GM19395 (cell line): ENCODE measurements at regions not wholly inside any gene's neighbourhood (a gene's known extent, or its start where the extent isn't known, plus 50 kb on each side); places are given as distances from the start of the nearest gene placed in this dataset.

Experiments used
- ATAC-seq: cut with Tn5 transposase; IDR thresholded peaks from one replicate; pipeline ENCODE4 v1.9.1; 2021; ENCODE audit warnings: mild to moderate bottlenecking, moderate library complexity; ENCODE audit not compliant: unreplicated experiment

- no peak for ATAC-seq
Measured at GRCh38 chr14:97539884-97540283, 742.7 kb downstream of the VRK1 start.

GRCh38 chr14:97543221-97543620 lies 746.0 kb downstream of the VRK1 start:
- ATAC-seq: no peak

- no peak for ATAC-seq
Measured at GRCh38 chr14:97543816-97544215, 746.6 kb downstream of the VRK1 start.

DNA sequence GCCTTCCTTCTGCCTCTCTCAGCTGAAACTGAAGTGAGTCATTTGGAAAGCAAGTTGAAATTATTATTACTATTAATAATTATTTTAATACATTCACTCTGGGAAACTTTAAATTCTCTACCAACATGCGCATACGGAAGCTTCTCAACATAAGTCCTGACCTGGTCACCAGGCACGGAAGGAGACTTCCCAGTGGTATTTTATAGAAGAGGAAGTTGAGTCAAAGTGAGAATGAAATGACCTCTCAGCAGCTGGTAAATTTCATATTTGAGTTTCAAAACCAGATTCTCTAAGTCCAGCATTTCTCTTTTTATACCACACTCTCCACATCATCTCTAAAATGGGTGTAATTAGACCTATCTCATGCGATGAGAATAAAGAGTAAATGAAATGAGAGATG lies 747.4 kb downstream of the VRK1 start:
- no peak for ATAC-seq

GRCh38 chr14:97546491-97547230 lies 749.5 kb downstream of the VRK1 start:
- ATAC-seq: no peak

- no peak for ATAC-seq
Measured at GRCh38 chr14:97550463-97550862, 753.3 kb downstream of the VRK1 start.

DNA sequence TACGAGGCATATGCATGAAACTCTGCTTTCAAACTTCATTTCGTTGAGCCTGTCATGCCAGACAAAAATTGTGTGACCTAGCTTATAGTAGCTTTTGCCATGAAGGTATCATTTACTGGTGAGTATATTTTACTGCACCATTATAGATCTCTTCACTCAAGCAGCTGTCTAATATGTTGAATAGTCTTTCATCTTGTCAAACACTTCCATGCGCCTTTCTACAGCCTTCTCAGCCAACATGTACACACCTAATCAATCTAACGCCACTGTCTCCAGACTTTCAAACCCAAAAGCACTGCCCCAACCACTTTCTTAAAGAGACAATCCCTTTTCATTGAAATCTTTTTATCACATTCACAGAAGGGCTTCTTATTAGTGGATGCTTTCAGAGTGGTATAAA lies 757.4 kb downstream of the VRK1 start:
- no peak for ATAC-seq

DNA sequence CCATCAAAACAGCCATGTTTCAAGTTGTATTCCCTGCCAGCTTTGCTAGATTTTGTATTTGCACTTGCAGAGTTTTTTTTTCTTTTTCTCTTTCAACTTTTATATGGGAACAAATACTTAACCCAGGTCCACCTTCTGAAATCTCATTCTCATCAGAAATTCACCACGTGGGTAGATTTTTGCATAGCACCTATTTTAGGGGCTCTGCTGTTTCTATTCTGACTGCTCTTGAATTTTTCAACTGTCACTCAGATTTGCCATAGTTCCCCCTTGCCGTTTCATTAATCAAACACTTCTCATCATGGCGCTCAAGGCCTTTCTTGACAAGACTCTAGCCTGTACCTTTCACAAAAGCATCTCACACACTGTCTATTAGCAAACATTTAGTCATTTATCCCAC lies 767.2 kb downstream of the VRK1 start:
- no peak for ATAC-seq

- ATAC-seq: no peak
Measured at GRCh38 chr14:97571201-97571600, 774.0 kb downstream of the VRK1 start.

GRCh38 chr14:97571866-97572555 lies 774.8 kb downstream of the VRK1 start:
- ATAC-seq: no peak

- ATAC-seq: no peak
Measured at GRCh38 chr14:97572583-97573458, 775.6 kb downstream of the VRK1 start.

DNA sequence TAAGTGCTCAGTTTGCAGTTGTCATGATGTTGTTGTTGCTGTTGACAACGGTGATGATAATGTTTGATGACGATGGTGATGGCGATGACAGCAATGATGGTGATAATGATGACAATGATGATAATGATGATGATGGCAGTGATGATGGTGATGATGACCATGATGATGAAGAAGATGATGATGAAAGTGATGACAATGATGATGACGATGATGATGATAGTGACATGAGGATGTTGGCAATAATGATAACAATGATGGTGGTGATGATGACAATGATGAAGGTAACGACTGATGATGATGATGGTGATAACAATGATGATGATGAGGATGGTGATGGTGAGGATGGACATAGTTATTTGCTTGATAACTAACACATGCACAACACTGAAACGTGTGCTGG lies 778.5 kb downstream of the VRK1 start:
- ATAC-seq: no peak

DNA sequence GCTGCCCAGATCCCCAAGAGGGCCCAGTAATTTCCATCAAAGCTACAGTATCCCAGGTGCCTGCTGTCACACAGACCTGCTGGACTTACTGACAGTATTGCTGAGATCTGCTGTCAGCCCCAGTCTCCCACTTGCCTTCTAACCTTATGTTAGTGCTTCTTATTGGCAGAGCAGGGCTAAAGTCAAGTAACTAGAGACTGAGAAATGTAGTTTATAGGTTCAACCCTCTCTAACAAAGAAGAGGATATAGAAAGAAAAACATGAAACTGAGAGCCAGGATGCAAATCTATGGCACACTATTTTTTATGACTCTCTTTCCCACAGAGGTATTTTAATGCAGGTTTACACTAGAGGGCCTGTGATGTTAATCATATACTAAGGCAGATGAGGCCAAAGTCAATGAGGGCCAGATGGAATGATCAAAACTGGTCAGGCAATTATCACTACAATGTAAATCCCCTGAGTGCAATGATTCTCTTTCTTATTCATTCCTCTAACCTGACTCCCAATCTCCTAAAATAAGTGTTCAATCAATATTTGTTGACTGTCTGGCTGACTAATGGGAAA lies 781.9 kb downstream of the VRK1 start:
- no peak for ATAC-seq

GRCh38 chr14:97581016-97581415 lies 783.8 kb downstream of the VRK1 start:
- ATAC-seq: no peak

DNA sequence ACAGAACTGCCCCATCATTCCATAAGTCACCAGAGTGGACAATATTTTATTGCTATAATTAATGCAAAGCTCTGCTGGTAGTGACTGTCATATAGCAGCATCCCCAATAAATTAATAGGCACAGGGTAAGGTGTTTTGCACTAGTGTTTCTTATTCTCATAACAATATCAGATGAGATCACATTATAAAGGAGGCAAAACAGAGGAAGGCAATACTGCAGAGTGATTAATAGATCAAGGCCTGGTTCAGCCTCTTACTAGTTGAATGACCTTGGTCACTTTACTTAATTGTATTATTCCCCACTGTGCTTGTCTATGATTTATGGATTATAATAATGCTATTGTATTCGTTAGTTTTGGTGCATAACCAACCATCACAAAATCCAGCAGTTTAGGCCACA lies 784.8 kb downstream of the VRK1 start:
- no peak for ATAC-seq

- ATAC-seq: no peak
Measured at GRCh38 chr14:97584528-97584927, 787.3 kb downstream of the VRK1 start.

DNA sequence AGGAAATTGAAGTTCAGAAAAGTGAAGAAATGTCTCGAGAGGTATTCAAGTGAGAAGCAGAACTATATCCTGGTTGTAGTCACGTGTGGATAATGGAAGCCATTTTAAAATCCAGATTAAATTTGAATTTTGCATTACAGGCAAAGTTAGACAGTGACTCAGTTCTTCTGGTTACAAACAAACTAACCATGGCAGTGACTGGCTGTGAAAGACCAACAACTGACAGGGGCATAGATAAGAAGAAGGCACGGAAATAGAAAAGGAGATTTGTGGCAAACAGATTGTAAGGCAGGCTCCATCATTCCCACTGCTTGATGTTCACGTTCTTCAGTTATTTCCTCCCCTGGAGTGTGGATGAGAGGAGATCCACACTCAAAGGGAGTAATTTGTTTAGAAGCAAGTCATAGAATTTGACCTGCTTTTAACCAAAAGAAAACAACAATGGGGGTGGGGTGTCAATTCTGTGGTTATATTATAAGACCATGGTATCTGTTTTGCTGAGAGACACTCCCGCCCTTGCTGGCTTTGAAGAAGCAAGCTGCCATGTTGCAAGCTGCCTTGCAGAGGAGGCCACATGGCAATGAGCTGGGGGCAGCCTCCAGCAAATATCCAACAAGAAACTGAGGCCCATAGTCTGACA lies 795.3 kb downstream of the VRK1 start:
- ATAC-seq: no peak

DNA sequence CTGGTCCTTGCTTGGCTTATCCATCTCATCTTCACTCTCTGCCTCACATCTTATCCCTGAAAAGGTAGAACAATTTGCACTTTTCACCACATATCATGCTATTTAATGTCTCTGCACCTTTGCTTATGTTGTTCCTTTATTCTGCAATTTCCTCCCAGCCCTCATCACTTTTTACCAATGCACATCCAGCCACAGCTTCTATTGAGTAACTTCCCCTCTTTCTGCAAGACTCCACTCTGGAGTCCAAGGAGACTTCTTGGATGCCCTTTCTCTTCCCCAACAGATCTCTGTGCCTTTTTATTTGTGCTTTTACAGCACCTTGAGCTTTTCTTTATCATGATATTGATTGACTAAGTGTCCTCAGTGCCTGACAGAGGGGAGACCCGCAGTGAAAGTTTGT lies 797.1 kb downstream of the VRK1 start:
- ATAC-seq: no peak

GRCh38 chr14:97602438-97603117 lies 805.4 kb downstream of the VRK1 start:
- ATAC-seq: no peak

DNA sequence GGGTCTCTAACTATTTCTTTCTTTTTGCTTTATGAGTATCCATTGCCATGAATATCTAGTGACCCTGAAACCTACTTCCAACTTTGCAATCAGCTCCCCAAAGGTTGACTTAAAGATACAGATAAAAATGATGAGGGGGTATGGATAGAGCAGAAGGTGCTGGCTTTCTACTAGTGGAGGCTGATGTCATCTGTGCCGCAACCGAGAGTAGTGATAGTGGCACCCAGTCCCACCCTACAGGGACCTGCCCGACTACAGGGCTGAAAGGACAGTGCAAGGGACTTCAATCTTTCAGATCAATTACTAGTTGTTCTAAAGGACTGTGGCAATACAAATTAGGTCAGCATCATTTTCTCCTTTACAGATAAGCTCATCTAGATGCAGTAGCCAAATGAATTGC lies 806.0 kb downstream of the VRK1 start:
- no peak for ATAC-seq
